A549 (cell line): ENCODE measurements at regions not wholly inside any gene's neighbourhood (a gene's known extent, or its start where the extent isn't known, plus 50 kb on each side); places are given as distances from the start of the nearest gene placed in this dataset.

Source experiments
- CBX8 ChIP-seq: fragments of 200-600 bp; sonication (generic); IDR thresholded peaks from 2 replicates; pipeline ENCODE4 v1.6.1; 2016
- CTCF ChIP-seq: fragments of >200 bp; sonication (Bioruptor Twin); formaldehyde crosslinking; IDR thresholded peaks from 3 replicates; pipeline ENCODE4 v1.5.1; 2016
- REST ChIP-seq: fragments of 200-600 bp; sonication (generic); IDR thresholded peaks from 2 replicates; pipeline ENCODE4 v1.6.1; 2016; ENCODE audit warnings: antibody characterized with exemption, mild to moderate bottlenecking, moderate library complexity

- TF ChIP-seq CBX8 (no peak), REST (no peak), CTCF (no peak)
Observed at GRCh38 chr9:134568811-134569210, 72.8 kb upstream of the COL5A1 start.
